IPS-18a (cell line): ENCODE measurements at regions not wholly inside any gene's neighbourhood (a gene's known extent, or its start where the extent isn't known, plus 50 kb on each side); places are given as distances from the start of the nearest gene placed in this dataset.

ENCODE experiments used
- H3K27ac ChIP-seq: one replicate; pipeline ENCODE4 v1.5.1; 2013; ENCODE audit warnings: low read length
- H3K27me3 ChIP-seq: one replicate; pipeline ENCODE4 v1.6.1; 2013; ENCODE audit warnings: mild to moderate bottlenecking, low read length; ENCODE audit not compliant: control insufficient read depth, insufficient read depth
- H3K36me3 ChIP-seq: one replicate; pipeline ENCODE4 v1.6.1; 2013; ENCODE audit warnings: low read depth, low read length; ENCODE audit not compliant: control insufficient read depth
- H3K4me1 ChIP-seq: one replicate; pipeline ENCODE4 v1.6.1; 2013; ENCODE audit warnings: low read depth, low read length; ENCODE audit not compliant: control insufficient read depth
- H3K4me3 ChIP-seq: one replicate; pipeline ENCODE4 v1.5.1; 2013; ENCODE audit warnings: low read length
- H3K9ac ChIP-seq: one replicate; pipeline ENCODE4 v1.6.1; 2013; ENCODE audit warnings: mild to moderate bottlenecking, low read length, moderate library complexity
- H3K9me3 ChIP-seq: one replicate; pipeline ENCODE4 v1.6.1; 2013; ENCODE audit warnings: low read depth, low read length; ENCODE audit not compliant: control insufficient read depth

DNA sequence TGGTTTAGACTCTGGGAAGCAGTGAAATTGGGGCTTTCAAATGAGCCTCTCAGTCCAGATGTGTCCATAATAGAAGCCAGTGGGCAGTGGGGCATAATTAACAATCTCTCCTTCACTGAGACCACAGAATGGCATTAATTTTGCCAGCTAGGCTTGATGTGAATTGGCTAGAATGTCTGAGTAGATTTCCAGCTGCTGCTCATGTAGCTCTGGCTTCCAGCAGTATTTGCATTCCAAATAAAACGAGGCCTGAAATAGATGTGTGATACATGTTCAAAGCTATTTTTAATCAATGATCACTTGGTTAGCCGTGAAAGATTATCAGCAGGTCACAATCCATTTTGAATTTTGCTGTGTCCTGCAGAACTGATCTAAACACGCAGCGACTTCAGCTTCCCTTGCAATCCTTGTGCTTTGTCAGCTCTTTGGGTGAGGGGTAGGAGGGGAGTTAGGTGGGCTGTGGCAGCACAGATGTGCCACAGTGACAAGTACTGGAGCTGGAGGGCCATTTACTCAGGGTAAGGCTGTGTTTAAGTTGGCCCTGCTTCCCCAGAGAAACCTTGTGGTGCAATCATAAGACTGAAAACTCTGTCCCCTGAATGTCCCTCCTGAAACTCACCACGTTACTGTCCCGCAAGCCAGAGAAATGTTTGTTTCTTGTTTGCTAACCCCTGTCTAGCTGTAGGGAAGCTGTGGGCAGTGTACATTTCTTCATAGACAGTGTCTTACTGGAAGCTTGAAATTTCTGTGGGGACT is 56.9 kb upstream of the TMEM178A start:
- H3K9me3 ChIP-seq, result no peaks in the 10 kb centered on the region
- H3K9ac ChIP-seq, result no peak overlapping the region
- H3K27ac ChIP-seq, result no peak overlapping the region
- H3K27me3 ChIP-seq, result no peaks in the 10 kb centered on the region
- peaks cover 15% of the 10 kb centered on the region for H3K4me1 ChIP-seq
- H3K36me3 ChIP-seq, result no peaks in the 10 kb centered on the region
- H3K4me3 ChIP-seq, result no peak overlapping the region

DNA sequence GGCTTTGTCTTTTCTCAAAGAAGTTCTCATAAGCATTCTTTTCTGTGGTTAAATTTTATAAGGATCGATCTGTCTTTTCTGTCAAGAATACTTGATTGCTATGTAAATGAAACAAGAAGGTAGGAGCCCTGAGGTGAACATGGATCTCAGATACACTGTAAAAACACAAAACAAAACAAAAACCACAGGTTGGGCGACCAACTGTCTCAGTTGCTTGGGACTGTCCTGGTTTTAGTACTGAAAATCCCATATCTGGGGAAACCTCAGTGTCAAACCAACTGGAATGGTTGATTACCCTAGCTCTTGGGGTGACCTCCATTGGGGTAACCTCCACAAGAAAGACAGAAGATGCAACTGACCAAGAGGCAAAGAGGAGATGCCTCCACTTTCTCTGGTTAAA is 55.8 kb upstream of the TMEM178A start:
- peaks cover 15% of the 10 kb centered on the region for H3K4me1 ChIP-seq
- no peaks in the 10 kb centered on the region for H3K27me3 ChIP-seq
- H3K36me3 ChIP-seq, result no peaks in the 10 kb centered on the region
- no peak overlapping the region for H3K4me3 ChIP-seq
- no peaks in the 10 kb centered on the region for H3K9me3 ChIP-seq
- no peak overlapping the region for H3K27ac ChIP-seq
- no peak overlapping the region for H3K9ac ChIP-seq

DNA sequence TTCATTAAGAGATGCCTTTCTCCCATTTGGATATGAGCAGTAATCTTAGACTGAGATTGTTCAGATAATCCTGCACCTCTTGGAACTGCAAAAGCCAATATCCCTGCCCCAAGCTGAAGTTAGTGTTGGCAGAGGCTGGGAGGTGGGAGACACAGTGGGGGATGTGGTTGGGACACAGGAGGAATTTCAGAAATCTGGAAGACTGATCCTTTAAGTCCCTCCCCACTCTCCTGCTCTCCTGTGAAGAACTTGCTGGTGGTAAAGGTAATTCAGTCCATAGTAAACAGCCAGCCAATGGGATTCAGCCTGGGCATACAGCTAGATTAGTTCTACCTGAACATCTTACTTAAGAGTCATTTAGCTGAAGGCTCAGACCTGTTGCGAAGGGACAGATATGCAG is 50.0 kb upstream of the TMEM178A start:
- no peaks in the 10 kb centered on the region for H3K36me3 ChIP-seq
- no peaks in the 10 kb centered on the region for H3K4me1 ChIP-seq
- no peak overlapping the region for H3K9ac ChIP-seq

More for the DNA sequence above, 50.0 kb upstream of the TMEM178A start:
- H3K9me3 ChIP-seq, result no peaks in the 10 kb centered on the region
- H3K27ac ChIP-seq, result no peak overlapping the region
- no peak overlapping the region for H3K4me3 ChIP-seq
- H3K27me3 ChIP-seq, result no peaks in the 10 kb centered on the region
